PC-9 (cell line): ENCODE measurements at regions not wholly inside any gene's neighbourhood (a gene's known extent, or its start where the extent isn't known, plus 50 kb on each side); places are given as distances from the start of the nearest gene placed in this dataset.

Experiments
- BruUV-seq: library from RNA; stranded (reverse); fragments of 400-500 nt; replicated peaks from 2 replicates; lab custom pipeline; 2021; lab: Mats Ljungman, UMichigan
- CTCF ChIA-PET: fragments of 300-600 bp; sonication (Branson Sonifier 250); formaldehyde crosslinking; loops from one replicate; lab custom pipeline; 2022; ENCODE audit warnings: antibody characterized with exemption; lab: Charles Lee
- POLR2A ChIA-PET: fragments of 300-600 bp; sonication (Branson Sonifier 250); formaldehyde crosslinking; loops from one replicate; lab custom pipeline; 2022; ENCODE audit warnings: antibody characterized with exemption; ENCODE audit not compliant: unreplicated experiment; lab: Charles Lee
- DNase-seq, 2 experiments: peaks; one replicate each; pipeline versions ENCODE4 v3.0.0 to v3.0.0-alpha.2; 2015 to 2022; ENCODE audit warnings: mixed read lengths in 1 of 2
- H2AFZ ChIP-seq: fragments of 200-600 bp; sonication (generic); 2 replicates; pipeline ENCODE4 v1.8.1; 2017; ENCODE audit warnings: antibody characterized with exemption
- H3F3A ChIP-seq: fragments of 200-600 bp; sonication (generic); 2 replicates; pipeline ENCODE4 v1.8.1; 2017; ENCODE audit warnings: antibody characterized with exemption, mild to moderate bottlenecking, low read depth; ENCODE audit not compliant: insufficient read depth
- H3K27ac ChIP-seq: fragments of 200-600 bp; sonication (generic); 2 replicates; pipeline ENCODE4 v1.6.1; 2016; ENCODE audit warnings: mixed run types
- H3K27me3 ChIP-seq: fragments of 200-600 bp; sonication (generic); 2 replicates; pipeline ENCODE4 v1.6.1; 2016; ENCODE audit warnings: low read depth, mixed run types; ENCODE audit not compliant: insufficient read depth
- H3K36me3 ChIP-seq: fragments of 200-600 bp; sonication (generic); 2 replicates; pipeline ENCODE4 v1.6.1; 2016; ENCODE audit warnings: low read depth, mixed run types
- H3K4me1 ChIP-seq: fragments of 200-600 bp; sonication (generic); replicated peaks from 2 replicates; pipeline ENCODE4 v1.6.1; 2016; ENCODE audit warnings: mixed run types; ENCODE audit not compliant: insufficient read depth
- H3K4me2 ChIP-seq: fragments of 200-600 bp; sonication (generic); 2 replicates; pipeline ENCODE4 v1.6.1; 2017; ENCODE audit warnings: mixed run types
- H3K4me3 ChIP-seq: fragments of 200-600 bp; sonication (generic); 2 replicates; pipeline ENCODE4 v1.6.1; 2016; ENCODE audit warnings: mixed run types
- H3K79me2 ChIP-seq: fragments of 200-600 bp; sonication (generic); 2 replicates; pipeline ENCODE4 v1.6.1; 2017; ENCODE audit warnings: low read depth, mixed run types
- H3K9me2 ChIP-seq: fragments of 200-600 bp; sonication (generic); 2 replicates; pipeline ENCODE4 v1.8.1; 2017; ENCODE audit warnings: mild to moderate bottlenecking; ENCODE audit not compliant: insufficient read depth
- H3K9me3 ChIP-seq: fragments of 200-600 bp; sonication (generic); 2 replicates; pipeline ENCODE4 v1.8.1; 2016; ENCODE audit warnings: low read depth; ENCODE audit not compliant: insufficient read depth
- H4K20me1 ChIP-seq: fragments of 200-600 bp; sonication (generic); 2 replicates; pipeline ENCODE4 v1.8.1; 2017; ENCODE audit not compliant: insufficient read depth
- CTCF ChIP-seq: fragments of 200-600 bp; sonication (generic); conservative IDR thresholded peaks from 2 replicates; pipeline ENCODE4 v1.6.1; 2017; ENCODE audit warnings: mixed run types, antibody characterized with exemption, mild to moderate bottlenecking, moderate library complexity
- EZH2 ChIP-seq: fragments of 200-600 bp; sonication (generic); IDR thresholded peaks from 2 replicates; pipeline ENCODE4 v1.8.0; 2017; ENCODE audit warnings: antibody characterized with exemption, low read depth
- intact Hi-C: fragments of 100-400 bp; cut with micrococcal nuclease; formaldehyde crosslinking; loops from one replicate; pipeline ENCODE4 v1.10.0; 2022; ENCODE audit not compliant: unreplicated experiment

GRCh38 chr11:106480581-106481190 lies 403.2 kb downstream of the AASDHPPT start:
- H3K4me1 ChIP-seq: peaks cover 44% of the 10 kb centered on the region

GRCh38 chr11:106482917-106483785 lies 405.7 kb downstream of the AASDHPPT start:
- Histone ChIP-seq H4K20me1 (no peaks in the 10 kb centered on the region), H3K36me3 (no peaks in the 10 kb centered on the region; the same call in 1 of the 2 replicates), H3K27me3 (no peaks in the 10 kb centered on the region), H3K4me3 (peak overlapping the region; percentile 50; the same call in 1 of the 2 replicates), H3K4me2 (peak overlapping the region; percentile 84), H3K9me3 (no peaks in the 10 kb centered on the region), H3K9me2 (peaks cover 3% of the 10 kb centered on the region; the same call in 1 of the 2 replicates), H2AFZ (peak overlapping the region; percentile 67), H3K79me2 (no peaks in the 10 kb centered on the region), H3K4me1 (peaks cover 44% of the 10 kb centered on the region), H3F3A (peaks cover 21% of the 10 kb centered on the region), H3K27ac (peak overlapping the region; percentile 91)
- DNase-seq: peak in 1 of 2 experiments; percentile 91
- POLR2A ChIA-PET: interaction anchor here (0.6 kb wide), 1 partner anchor 176 kb away, joined by 6 read pairs; no protein-coding TSS in a partner anchor
- TF ChIP-seq EZH2 (no peak), CTCF (no peak)
- no TSS peak for BruUV-seq
- CTCF ChIA-PET: no interaction called here
- intact Hi-C loops: no loop called here

More at GRCh38 chr11:106480581-106481190, 403.2 kb downstream of the AASDHPPT start:
- no peak for TF ChIP-seq CTCF
- TF ChIP-seq EZH2: no peak
- no peaks in the 10 kb centered on the region; the same call in 1 of the 2 replicates for H3K9me2 ChIP-seq
- peaks cover 18% of the 10 kb centered on the region for H3F3A ChIP-seq
- intact Hi-C loops: no loop called here
- ChIA-PET CTCF (interaction anchor here (0.7 kb wide), 1 partner anchor 325 kb away, joined by 10 read pairs; no protein-coding TSS in a partner anchor), POLR2A (no interaction called here)
- DNase-seq: peak in 1 of 2 experiments; percentile 58
- H4K20me1 ChIP-seq: no peaks in the 10 kb centered on the region
- no peaks in the 10 kb centered on the region; the same call in 1 of the 2 replicates for H3K36me3 ChIP-seq
- H3K4me3 ChIP-seq: no peak overlapping the region
- no peaks in the 10 kb centered on the region for H3K27me3 ChIP-seq
- H3K27ac ChIP-seq: 0 out of 2 replicates have a peak overlapping the region, but pooled peaks have one; percentile 6
- H3K79me2 ChIP-seq: no peaks in the 10 kb centered on the region
- H3K4me2 ChIP-seq: no peak overlapping the region
- H3K9me3 ChIP-seq: no peaks in the 10 kb centered on the region; the same call in 1 of the 2 replicates
- no peak overlapping the region for H2AFZ ChIP-seq
- no TSS peak for BruUV-seq

GRCh38 chr11:106491751-106492150 lies 414.3 kb downstream of the AASDHPPT start:
- no TSS peak for BruUV-seq
- H3K4me3 ChIP-seq: no peak overlapping the region
- no peaks in the 10 kb centered on the region for H4K20me1 ChIP-seq
- DNase-seq: no peak
- TF ChIP-seq CTCF (no peak), EZH2 (no peak)
- H3K79me2 ChIP-seq: no peaks in the 10 kb centered on the region
- H3K27me3 ChIP-seq: no peaks in the 10 kb centered on the region
- intact Hi-C loops: no loop called here
- H3F3A ChIP-seq: no peaks in the 10 kb centered on the region
- ChIA-PET POLR2A (no interaction called here), CTCF (no interaction called here)
- H2AFZ ChIP-seq: no peak overlapping the region
- H3K4me2 ChIP-seq: no peak overlapping the region
- peaks cover 21% of the 10 kb centered on the region for H3K9me3 ChIP-seq
- no peaks in the 10 kb centered on the region for H3K36me3 ChIP-seq
- H3K27ac ChIP-seq: no peak overlapping the region
- H3K4me1 ChIP-seq: no peaks in the 10 kb centered on the region
- H3K9me2 ChIP-seq: no peaks in the 10 kb centered on the region; the same call in 1 of the 2 replicates
